ENCODE measurements at regions not wholly inside any gene's neighbourhood (a gene's known extent, or its start where the extent isn't known, plus 50 kb on each side); places are given as distances from the start of the nearest gene placed in this dataset.

DNA sequence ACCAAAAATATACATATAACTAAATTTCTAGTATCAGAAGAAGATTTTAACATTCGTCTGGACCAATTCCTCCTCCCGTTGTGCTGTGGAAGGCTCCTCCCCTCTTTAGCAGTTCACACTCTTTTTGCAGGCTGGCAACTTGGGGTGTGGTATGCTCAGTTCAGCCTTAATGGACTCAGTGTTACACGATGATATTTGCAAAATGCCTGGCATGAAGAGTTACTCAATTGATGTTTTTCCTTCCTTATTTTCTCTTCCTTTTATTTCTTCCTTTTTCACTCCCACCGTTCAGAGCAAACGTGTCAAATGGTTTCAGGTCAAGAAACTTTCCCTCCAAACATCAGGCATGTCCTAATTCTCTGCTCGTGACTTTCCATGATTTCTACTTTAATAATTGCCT is 248.3 kb downstream of the PHF14 start:
- Histone ChIP-seq H3K27me3 (ENCODE audit: control insufficient read depth in 1 of 2, insufficient read depth in 2 of 2, low read length in 2 of 2) (no peaks in the 10 kb centered on the region), H3K4me3 (ENCODE audit: low read depth in 1 of 2, low read length in 2 of 2) (no peak overlapping the region), H3K4me1 (ENCODE audit: control insufficient read depth in 1 of 2, insufficient read depth in 2 of 2, low read length in 2 of 2) (no peaks in the 10 kb centered on the region), H3K27ac (ENCODE audit: low read depth, low read length) (no peak overlapping the region), H3K36me3 (ENCODE audit: control insufficient read depth in 1 of 2, insufficient read depth in 2 of 2, low read length in 2 of 2) (no peaks in the 10 kb centered on the region), H3K9me3 (ENCODE audit: control insufficient read depth in 1 of 2, low read length in 2 of 2) (peaks cover 0 to 4% of the 10 kb centered on the region in 2 donors), H3K9ac (ENCODE audit: low read depth in 1 of 2, low read length in 2 of 2) (no peak overlapping the region)

DNA sequence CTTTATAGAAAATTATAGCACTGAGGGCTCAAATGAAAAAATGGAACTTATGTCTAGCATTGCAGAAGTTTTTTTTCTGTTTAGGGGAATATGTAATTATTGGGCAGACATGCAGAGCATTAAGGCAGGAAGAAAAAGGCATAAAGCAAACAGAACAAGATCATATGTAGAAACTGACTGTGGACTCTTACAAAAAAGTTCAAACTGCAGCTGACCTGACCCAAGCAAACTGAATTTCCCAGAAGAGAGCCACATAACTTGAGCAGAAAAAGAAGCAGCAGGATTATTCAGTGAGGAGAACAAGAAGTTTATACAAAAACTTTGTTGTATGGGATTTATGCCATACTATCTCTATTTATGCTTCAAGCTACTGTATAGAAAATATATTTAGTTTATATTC is 250.9 kb downstream of the PHF14 start:
- no peaks in the 10 kb centered on the region for H3K4me1 ChIP-seq (ENCODE audit: control insufficient read depth in 1 of 2, insufficient read depth in 2 of 2, low read length in 2 of 2)

DNA sequence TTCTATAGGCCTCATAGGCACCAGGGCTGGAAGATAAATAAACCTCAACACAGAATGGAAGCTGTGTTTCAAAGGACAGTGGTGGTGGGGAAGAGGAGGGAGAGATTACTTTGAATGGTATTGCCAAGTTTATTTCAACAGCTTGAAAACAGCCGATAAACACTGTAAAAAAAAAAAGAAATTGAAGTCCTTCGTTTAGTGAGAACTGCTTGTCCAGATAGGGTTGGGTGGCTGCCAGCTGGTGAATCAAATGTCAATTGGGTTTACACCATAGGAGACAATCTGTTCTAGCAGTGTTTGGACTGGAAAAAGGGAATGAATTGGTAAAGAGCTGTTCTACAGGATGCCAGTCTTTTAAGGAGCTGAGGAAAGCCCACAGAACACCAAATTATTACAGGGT is 254.8 kb downstream of the PHF14 start:
- Histone ChIP-seq H3K9me3 (ENCODE audit: control insufficient read depth in 1 of 2, low read length in 2 of 2) (no peaks in the 10 kb centered on the region), H3K4me1 (ENCODE audit: control insufficient read depth in 1 of 2, insufficient read depth in 2 of 2, low read length in 2 of 2) (no peaks in the 10 kb centered on the region), H3K27ac (ENCODE audit: low read depth, low read length) (no peak overlapping the region), H3K4me3 (ENCODE audit: low read depth in 1 of 2, low read length in 2 of 2) (no peak overlapping the region), H3K36me3 (ENCODE audit: control insufficient read depth in 1 of 2, insufficient read depth in 2 of 2, low read length in 2 of 2) (no peaks in the 10 kb centered on the region), H3K27me3 (ENCODE audit: control insufficient read depth in 1 of 2, insufficient read depth in 2 of 2, low read length in 2 of 2) (no peaks in the 10 kb centered on the region), H3K9ac (ENCODE audit: low read depth in 1 of 2, low read length in 2 of 2) (no peak overlapping the region)

More for the DNA sequence above, 250.9 kb downstream of the PHF14 start:
- H3K9ac ChIP-seq (ENCODE audit: low read depth in 1 of 2, low read length in 2 of 2) = no peak overlapping the region
- no peak overlapping the region for H3K27ac ChIP-seq (ENCODE audit: low read depth, low read length)
- H3K4me3 ChIP-seq (ENCODE audit: low read depth in 1 of 2, low read length in 2 of 2) = no peak overlapping the region
- H3K27me3 ChIP-seq (ENCODE audit: control insufficient read depth in 1 of 2, insufficient read depth in 2 of 2, low read length in 2 of 2) = no peaks in the 10 kb centered on the region
- H3K9me3 ChIP-seq (ENCODE audit: control insufficient read depth in 1 of 2, low read length in 2 of 2) = no peaks in the 10 kb centered on the region
- no peaks in the 10 kb centered on the region for H3K36me3 ChIP-seq (ENCODE audit: control insufficient read depth in 1 of 2, insufficient read depth in 2 of 2, low read length in 2 of 2)

DNA sequence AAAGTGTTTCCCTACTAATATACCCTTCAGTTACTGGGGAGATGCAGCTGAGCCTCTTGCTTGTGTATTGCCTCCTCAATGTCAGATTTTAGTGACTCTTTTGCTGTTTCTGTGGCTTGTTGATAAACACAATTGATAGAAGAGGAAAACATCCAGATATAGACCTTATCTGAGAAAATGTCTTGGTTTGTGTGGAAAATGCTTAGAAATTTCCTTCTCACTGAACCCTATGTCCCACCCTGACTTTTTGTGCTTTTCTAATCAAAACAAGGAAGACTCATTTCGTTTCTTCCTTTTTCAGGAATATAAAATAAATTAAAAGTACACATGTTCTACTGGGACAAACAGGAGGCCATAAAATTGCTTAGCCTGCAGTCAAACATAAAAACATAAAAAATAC is 257.5 kb downstream of the PHF14 start:
- H3K27ac ChIP-seq (ENCODE audit: low read depth, low read length) = no peak overlapping the region
- H3K9ac ChIP-seq (ENCODE audit: low read depth in 1 of 2, low read length in 2 of 2) = no peak overlapping the region
- no peaks in the 10 kb centered on the region for H3K27me3 ChIP-seq (ENCODE audit: control insufficient read depth in 1 of 2, insufficient read depth in 2 of 2, low read length in 2 of 2)
- H3K36me3 ChIP-seq (ENCODE audit: control insufficient read depth in 1 of 2, insufficient read depth in 2 of 2, low read length in 2 of 2) = no peaks in the 10 kb centered on the region
- peaks cover 4 to 7% of the 10 kb centered on the region in 2 donors for H3K4me1 ChIP-seq (ENCODE audit: control insufficient read depth in 1 of 2, insufficient read depth in 2 of 2, low read length in 2 of 2)
- H3K4me3 ChIP-seq (ENCODE audit: low read depth in 1 of 2, low read length in 2 of 2) = no peak overlapping the region
- H3K9me3 ChIP-seq (ENCODE audit: control insufficient read depth in 1 of 2, low read length in 2 of 2) = no peaks in the 10 kb centered on the region

DNA sequence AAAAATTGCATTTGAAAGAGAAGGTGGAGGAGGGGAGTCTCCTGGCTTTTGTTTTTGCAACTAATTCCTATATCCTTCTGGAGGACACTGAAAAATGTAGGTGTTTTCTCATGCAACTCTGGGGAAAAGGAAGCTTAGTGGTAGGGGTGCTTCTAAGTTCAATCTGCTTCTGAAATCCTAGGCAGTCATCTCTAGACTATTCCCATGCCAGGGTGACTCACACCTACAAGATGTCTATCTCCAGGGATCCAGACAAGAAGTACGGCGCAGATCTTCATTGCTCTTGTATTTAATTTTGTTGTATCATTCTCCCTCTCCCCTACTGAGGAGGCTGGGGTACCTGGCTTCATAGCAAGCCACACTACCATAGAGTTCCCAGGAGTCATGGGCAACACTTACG is 258.8 kb downstream of the PHF14 start:
- Histone ChIP-seq H3K27ac (ENCODE audit: low read depth, low read length) (no peak overlapping the region), H3K4me3 (ENCODE audit: low read depth in 1 of 2, low read length in 2 of 2) (no peak overlapping the region), H3K4me1 (ENCODE audit: control insufficient read depth in 1 of 2, insufficient read depth in 2 of 2, low read length in 2 of 2) (peaks cover 4 to 18% of the 10 kb centered on the region in 2 donors), H3K27me3 (ENCODE audit: control insufficient read depth in 1 of 2, insufficient read depth in 2 of 2, low read length in 2 of 2) (no peaks in the 10 kb centered on the region), H3K9me3 (ENCODE audit: control insufficient read depth in 1 of 2, low read length in 2 of 2) (no peaks in the 10 kb centered on the region), H3K36me3 (ENCODE audit: control insufficient read depth in 1 of 2, insufficient read depth in 2 of 2, low read length in 2 of 2) (no peaks in the 10 kb centered on the region), H3K9ac (ENCODE audit: low read depth in 1 of 2, low read length in 2 of 2) (no peak overlapping the region)

DNA sequence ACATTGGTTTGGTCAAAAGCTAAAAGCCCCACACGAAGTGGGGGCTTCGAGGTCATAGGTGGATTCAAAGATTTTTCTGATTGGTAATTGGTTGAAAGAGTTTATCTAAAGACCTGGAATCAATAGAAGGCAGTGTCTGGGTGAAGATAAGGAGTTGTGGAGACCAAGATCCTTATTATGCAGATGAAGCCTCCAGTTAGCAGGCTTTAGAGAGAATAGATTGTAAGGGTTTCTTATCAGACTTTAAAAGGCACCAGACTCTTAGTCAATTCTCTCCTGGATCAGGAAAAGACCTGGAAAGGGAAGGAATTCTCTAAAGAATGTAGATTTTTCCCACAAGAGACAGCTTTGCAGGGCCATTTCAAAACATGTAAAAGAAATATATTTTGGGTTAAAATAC is 260.2 kb downstream of the PHF14 start:
- no peak overlapping the region for H3K27ac ChIP-seq (ENCODE audit: low read depth, low read length)
- H3K9me3 ChIP-seq (ENCODE audit: control insufficient read depth in 1 of 2, low read length in 2 of 2) = no peaks in the 10 kb centered on the region
- no peak overlapping the region for H3K9ac ChIP-seq (ENCODE audit: low read depth in 1 of 2, low read length in 2 of 2)
- no peaks in the 10 kb centered on the region for H3K27me3 ChIP-seq (ENCODE audit: control insufficient read depth in 1 of 2, insufficient read depth in 2 of 2, low read length in 2 of 2)
- H3K36me3 ChIP-seq (ENCODE audit: control insufficient read depth in 1 of 2, insufficient read depth in 2 of 2, low read length in 2 of 2) = no peaks in the 10 kb centered on the region
- H3K4me1 ChIP-seq (ENCODE audit: control insufficient read depth in 1 of 2, insufficient read depth in 2 of 2, low read length in 2 of 2) = peaks cover 4 to 18% of the 10 kb centered on the region in 2 donors
- H3K4me3 ChIP-seq (ENCODE audit: low read depth in 1 of 2, low read length in 2 of 2) = no peak overlapping the region

DNA sequence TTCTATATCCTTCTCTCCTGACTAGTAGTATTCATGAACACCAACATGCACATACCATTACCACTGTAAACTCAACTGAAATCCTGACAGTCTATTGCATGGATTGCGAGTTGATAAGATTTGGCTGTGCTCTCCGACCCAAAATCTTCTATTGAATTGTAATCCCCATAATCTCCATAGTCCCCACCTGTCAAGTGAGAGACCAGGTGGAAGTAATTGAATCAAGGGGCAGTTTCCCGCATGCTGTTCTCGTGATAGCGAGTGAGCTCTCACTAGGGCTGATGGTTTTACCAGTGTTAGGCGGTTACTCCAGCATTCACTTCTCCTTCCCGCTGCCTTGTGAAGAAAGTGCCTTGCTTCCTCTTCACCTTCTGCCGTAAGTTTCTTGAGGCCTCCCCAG is 261.8 kb downstream of the PHF14 start:
- no peaks in the 10 kb centered on the region for H3K27me3 ChIP-seq (ENCODE audit: control insufficient read depth in 1 of 2, insufficient read depth in 2 of 2, low read length in 2 of 2)
- peaks cover 4 to 18% of the 10 kb centered on the region in 2 donors for H3K4me1 ChIP-seq (ENCODE audit: control insufficient read depth in 1 of 2, insufficient read depth in 2 of 2, low read length in 2 of 2)
- no peak overlapping the region for H3K4me3 ChIP-seq (ENCODE audit: low read depth in 1 of 2, low read length in 2 of 2)
- no peaks in the 10 kb centered on the region for H3K9me3 ChIP-seq (ENCODE audit: control insufficient read depth in 1 of 2, low read length in 2 of 2)
- H3K36me3 ChIP-seq (ENCODE audit: control insufficient read depth in 1 of 2, insufficient read depth in 2 of 2, low read length in 2 of 2) = no peaks in the 10 kb centered on the region
- H3K9ac ChIP-seq (ENCODE audit: low read depth in 1 of 2, low read length in 2 of 2) = no peak overlapping the region
- no peak overlapping the region for H3K27ac ChIP-seq (ENCODE audit: low read depth, low read length)

DNA sequence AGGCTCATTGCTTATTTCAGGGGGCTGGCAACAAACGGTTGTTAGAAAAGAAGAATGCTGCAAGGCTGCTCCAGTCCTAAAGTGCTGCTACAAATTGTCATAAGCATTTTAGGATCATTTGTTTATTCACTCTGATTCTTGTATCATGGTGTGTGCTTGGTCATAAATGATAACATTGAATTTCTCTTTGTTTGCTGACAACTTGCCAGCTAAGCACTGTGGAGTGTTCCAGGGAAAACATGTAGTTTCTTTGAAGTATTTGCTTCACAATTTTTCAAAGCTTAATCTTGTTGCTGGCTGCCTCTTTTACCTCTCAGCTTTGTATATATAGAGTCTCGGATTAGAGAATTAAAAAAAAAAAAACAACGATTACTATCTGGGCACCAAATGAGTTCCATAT is 263.0 kb downstream of the PHF14 start:
- no peaks in the 10 kb centered on the region for H3K36me3 ChIP-seq (ENCODE audit: control insufficient read depth in 1 of 2, insufficient read depth in 2 of 2, low read length in 2 of 2)
- no peaks in the 10 kb centered on the region for H3K27me3 ChIP-seq (ENCODE audit: control insufficient read depth in 1 of 2, insufficient read depth in 2 of 2, low read length in 2 of 2)
- H3K9me3 ChIP-seq (ENCODE audit: control insufficient read depth in 1 of 2, low read length in 2 of 2) = no peaks in the 10 kb centered on the region
- H3K4me1 ChIP-seq (ENCODE audit: control insufficient read depth in 1 of 2, insufficient read depth in 2 of 2, low read length in 2 of 2) = peaks cover 4 to 18% of the 10 kb centered on the region in 2 donors
- no peak overlapping the region for H3K4me3 ChIP-seq (ENCODE audit: low read depth in 1 of 2, low read length in 2 of 2)
- H3K9ac ChIP-seq (ENCODE audit: low read depth in 1 of 2, low read length in 2 of 2) = no peak overlapping the region
- H3K27ac ChIP-seq (ENCODE audit: low read depth, low read length) = no peak overlapping the region

DNA sequence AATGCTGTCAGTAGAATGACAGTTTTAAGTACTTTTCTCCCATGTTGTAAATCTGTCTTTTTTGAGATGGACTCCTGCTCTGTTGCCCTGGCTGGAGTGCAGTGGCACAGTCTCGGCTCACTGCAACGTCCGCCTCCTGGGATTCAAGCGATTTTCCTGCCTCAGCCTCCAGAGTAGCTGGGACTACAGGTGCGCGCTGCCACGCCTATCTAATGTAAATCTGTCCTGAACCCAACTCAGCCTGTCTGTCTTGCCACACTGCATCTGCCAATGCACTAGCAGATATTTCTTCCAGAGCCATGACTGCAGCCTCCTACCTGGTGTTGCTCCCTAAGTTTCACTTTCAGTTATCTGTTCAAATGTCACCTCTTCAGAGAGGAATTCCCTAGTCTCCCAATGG is 264.1 kb downstream of the PHF14 start:
- Histone ChIP-seq H3K9me3 (ENCODE audit: control insufficient read depth in 1 of 2, low read length in 2 of 2) (no peaks in the 10 kb centered on the region), H3K4me3 (ENCODE audit: low read depth in 1 of 2, low read length in 2 of 2) (peak overlapping the region; percentile 41 to 58), H3K4me1 (ENCODE audit: control insufficient read depth in 1 of 2, insufficient read depth in 2 of 2, low read length in 2 of 2) (peaks cover 4 to 18% of the 10 kb centered on the region in 2 donors), H3K27me3 (ENCODE audit: control insufficient read depth in 1 of 2, insufficient read depth in 2 of 2, low read length in 2 of 2) (no peaks in the 10 kb centered on the region), H3K36me3 (ENCODE audit: control insufficient read depth in 1 of 2, insufficient read depth in 2 of 2, low read length in 2 of 2) (no peaks in the 10 kb centered on the region), H3K9ac (ENCODE audit: low read depth in 1 of 2, low read length in 2 of 2) (no peak overlapping the region), H3K27ac (ENCODE audit: low read depth, low read length) (no peak overlapping the region)

DNA sequence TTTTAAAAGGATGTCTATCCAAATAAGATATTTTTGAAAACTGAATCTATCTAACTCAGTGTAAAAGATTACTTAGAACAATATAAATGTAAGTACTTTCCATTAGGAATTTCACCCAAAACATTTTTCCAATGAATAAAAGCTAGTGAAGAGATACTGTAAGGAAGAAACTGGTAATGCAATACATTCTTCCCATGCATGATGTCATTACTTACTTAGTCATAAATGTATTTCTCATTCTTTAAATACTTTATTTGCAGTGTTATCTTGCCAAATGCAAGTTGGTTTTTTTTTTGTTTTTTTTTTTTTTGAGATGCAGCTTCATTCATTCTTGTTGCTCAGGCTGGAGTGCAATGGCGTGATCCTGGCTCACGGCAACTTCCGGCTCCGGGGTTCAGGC is 265.6 kb downstream of the PHF14 start:
- Histone ChIP-seq H3K27me3 (ENCODE audit: control insufficient read depth in 1 of 2, insufficient read depth in 2 of 2, low read length in 2 of 2) (no peaks in the 10 kb centered on the region), H3K9me3 (ENCODE audit: control insufficient read depth in 1 of 2, low read length in 2 of 2) (no peaks in the 10 kb centered on the region), H3K9ac (ENCODE audit: low read depth in 1 of 2, low read length in 2 of 2) (no peak overlapping the region), H3K4me1 (ENCODE audit: control insufficient read depth in 1 of 2, insufficient read depth in 2 of 2, low read length in 2 of 2) (peaks cover 4 to 16% of the 10 kb centered on the region in 2 donors), H3K36me3 (ENCODE audit: control insufficient read depth in 1 of 2, insufficient read depth in 2 of 2, low read length in 2 of 2) (no peaks in the 10 kb centered on the region), H3K4me3 (ENCODE audit: low read depth in 1 of 2, low read length in 2 of 2) (no peak overlapping the region), H3K27ac (ENCODE audit: low read depth, low read length) (no peak overlapping the region)

DNA sequence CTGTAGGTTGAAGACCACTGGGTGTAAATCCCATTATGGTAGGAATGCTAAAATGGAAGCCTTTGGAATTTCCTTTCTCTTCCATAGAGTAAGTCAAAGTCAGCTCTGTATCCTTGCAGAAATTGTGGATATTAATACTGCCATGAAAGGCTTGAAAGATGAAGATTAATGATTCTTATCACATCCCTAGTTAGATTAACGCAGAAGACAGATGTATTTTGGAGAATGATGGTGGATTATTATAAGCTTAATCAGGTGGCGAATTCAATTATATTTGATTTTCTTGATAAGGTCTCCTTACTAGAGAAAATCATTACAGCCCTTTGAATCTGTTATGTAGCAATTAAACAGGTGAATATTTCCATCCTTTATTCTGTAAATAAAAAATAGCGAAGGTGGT is 270.1 kb downstream of the PHF14 start:
- no peak overlapping the region for H3K27ac ChIP-seq (ENCODE audit: low read depth, low read length)
- no peak overlapping the region for H3K9ac ChIP-seq (ENCODE audit: low read depth in 1 of 2, low read length in 2 of 2)
- no peaks in the 10 kb centered on the region for H3K36me3 ChIP-seq (ENCODE audit: control insufficient read depth in 1 of 2, insufficient read depth in 2 of 2, low read length in 2 of 2)
- H3K4me3 ChIP-seq (ENCODE audit: low read depth in 1 of 2, low read length in 2 of 2) = no peak overlapping the region
- H3K4me1 ChIP-seq (ENCODE audit: control insufficient read depth in 1 of 2, insufficient read depth in 2 of 2, low read length in 2 of 2) = no peaks in the 10 kb centered on the region
- no peaks in the 10 kb centered on the region for H3K27me3 ChIP-seq (ENCODE audit: control insufficient read depth in 1 of 2, insufficient read depth in 2 of 2, low read length in 2 of 2)
- no peaks in the 10 kb centered on the region for H3K9me3 ChIP-seq (ENCODE audit: control insufficient read depth in 1 of 2, low read length in 2 of 2)
